ENCODE measurements at regions not wholly inside any gene's neighbourhood (a gene's known extent, or its start where the extent isn't known, plus 50 kb on each side); places are given as distances from the start of the nearest gene placed in this dataset.

DNA sequence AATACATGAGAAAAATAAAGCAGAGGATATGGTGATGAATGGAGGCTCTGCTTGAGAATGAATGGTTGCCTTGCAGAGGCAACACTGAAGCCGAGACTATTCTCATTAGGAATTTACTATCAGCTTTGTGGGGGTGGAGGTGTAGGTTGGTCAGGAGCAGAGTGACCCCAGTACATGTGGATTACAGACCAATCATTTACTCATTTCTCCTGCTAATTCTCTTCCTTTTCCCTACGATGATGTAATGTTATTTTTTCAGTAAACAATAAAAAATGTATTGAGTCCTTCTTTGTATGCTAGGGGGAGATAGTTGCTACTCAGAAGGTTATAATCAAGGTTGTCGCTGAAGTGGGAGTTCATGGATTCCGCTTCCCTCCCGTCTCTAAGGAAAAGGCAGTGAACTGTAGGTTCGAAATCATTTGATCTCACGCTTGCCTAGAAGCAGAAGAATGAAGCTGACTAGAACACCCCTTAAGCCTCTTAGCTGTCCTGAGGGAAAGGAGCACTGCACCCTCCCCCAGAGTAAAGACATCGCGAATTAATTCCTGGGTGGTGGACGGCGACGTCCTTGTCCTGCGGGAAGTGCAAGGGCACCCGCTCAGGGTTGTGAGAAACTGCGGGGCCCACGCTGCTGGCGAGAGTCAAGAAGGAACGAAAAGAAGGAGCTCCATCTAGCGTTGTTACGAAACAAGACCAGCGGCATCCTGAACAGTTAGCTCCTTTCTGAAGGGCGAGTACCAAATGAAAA, 213.2 kb upstream of the PFN2 start (continued):
- TF ChIP-seq, protein P1, sequence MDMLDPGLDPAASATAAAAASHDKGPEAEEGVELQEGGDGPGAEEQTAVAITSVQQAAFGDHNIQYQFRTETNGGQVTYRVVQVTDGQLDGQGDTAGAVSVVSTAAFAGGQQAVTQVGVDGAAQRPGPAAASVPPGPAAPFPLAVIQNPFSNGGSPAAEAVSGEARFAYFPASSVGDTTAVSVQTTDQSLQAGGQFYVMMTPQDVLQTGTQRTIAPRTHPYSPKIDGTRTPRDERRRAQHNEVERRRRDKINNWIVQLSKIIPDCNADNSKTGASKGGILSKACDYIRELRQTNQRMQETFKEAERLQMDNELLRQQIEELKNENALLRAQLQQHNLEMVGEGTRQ (IDR thresholded peaks at IDR 0.05), result no peak

DNA sequence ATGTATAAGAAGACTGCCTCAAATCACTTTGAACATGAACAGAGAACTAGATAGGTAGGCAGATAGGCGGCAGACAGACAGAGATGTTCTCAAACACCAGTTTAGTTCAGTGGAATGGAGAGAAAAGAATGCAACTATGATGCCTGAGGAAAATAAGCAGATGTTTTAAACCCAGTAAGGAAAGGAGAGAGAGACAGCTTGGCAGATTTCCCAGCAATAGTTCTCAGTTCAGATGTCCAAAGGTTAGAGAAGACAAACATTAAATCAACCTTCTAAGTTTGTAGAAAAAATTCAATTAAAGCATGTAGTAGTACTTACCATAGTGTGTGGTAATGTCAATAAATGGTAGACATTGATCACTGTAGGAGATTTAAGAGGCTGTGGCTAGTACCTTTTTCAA, 209.6 kb upstream of the PFN2 start:
- Histone ChIP-seq H3K4me2 (peak overlapping the region; percentile 68), H3K4me3 (no peak overlapping the region), H3K4me1 (peaks cover 47% of the 10 kb centered on the region), H3K27ac (no peak overlapping the region), H3K9me3 (no peaks in the 10 kb centered on the region; the same call in 2 of the 3 replicates)
- WGBS (ENCODE audit: missing lambda C conversion rate), result 11% methylated on average over 1 of the region's 1 CpG
- CTCF ChIA-PET, result interaction anchor here (1.2 to 1.4 kb wide), 4 partner anchors 210 to 301 kb away, joined by 3 to 4 read pairs (median 3); partner anchors contain the start of gene PFN2
- POLR2A ChIA-PET, result no interaction called here
- TF ChIP-seq, protein P2, sequence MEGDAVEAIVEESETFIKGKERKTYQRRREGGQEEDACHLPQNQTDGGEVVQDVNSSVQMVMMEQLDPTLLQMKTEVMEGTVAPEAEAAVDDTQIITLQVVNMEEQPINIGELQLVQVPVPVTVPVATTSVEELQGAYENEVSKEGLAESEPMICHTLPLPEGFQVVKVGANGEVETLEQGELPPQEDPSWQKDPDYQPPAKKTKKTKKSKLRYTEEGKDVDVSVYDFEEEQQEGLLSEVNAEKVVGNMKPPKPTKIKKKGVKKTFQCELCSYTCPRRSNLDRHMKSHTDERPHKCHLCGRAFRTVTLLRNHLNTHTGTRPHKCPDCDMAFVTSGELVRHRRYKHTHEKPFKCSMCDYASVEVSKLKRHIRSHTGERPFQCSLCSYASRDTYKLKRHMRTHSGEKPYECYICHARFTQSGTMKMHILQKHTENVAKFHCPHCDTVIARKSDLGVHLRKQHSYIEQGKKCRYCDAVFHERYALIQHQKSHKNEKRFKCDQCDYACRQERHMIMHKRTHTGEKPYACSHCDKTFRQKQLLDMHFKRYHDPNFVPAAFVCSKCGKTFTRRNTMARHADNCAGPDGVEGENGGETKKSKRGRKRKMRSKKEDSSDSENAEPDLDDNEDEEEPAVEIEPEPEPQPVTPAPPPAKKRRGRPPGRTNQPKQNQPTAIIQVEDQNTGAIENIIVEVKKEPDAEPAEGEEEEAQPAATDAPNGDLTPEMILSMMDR (IDR thresholded peaks at IDR 0.05), result no peak
- TF ChIP-seq KDM5A (IDR thresholded peaks at IDR 0.05) (no peak), EHF (CRISPR knock-in tag; IDR thresholded peaks at IDR 0.05) (no peak), RCOR1 (IDR thresholded peaks at IDR 0.05; ENCODE audit: low read depth, low read length) (no peak), ZC3H11A (IDR thresholded peaks at IDR 0.05) (no peak), ZNF302 (CRISPR knock-in tag; IDR thresholded peaks at IDR 0.05) (no peak), GATA3 (IDR thresholded peaks at IDR 0.05; ENCODE audit: borderline replicate concordance) (peak; percentile 46; the same call in 1 of the 2 replicates), RAD21 (conservative IDR thresholded peaks at IDR 0.05 in 1 of 2, IDR thresholded peaks at IDR 0.05 in 1 of 2) (0 out of 5 replicates have a peak, but pooled peaks of 1 of the 2 experiments have one; percentile 9), NFE2L2 (conservative IDR thresholded peaks at IDR 0.05; ENCODE audit: low read length) (no peak), SMC3 (IDR thresholded peaks at IDR 0.05) (no peak)
- TF ChIP-seq, protein P3, sequence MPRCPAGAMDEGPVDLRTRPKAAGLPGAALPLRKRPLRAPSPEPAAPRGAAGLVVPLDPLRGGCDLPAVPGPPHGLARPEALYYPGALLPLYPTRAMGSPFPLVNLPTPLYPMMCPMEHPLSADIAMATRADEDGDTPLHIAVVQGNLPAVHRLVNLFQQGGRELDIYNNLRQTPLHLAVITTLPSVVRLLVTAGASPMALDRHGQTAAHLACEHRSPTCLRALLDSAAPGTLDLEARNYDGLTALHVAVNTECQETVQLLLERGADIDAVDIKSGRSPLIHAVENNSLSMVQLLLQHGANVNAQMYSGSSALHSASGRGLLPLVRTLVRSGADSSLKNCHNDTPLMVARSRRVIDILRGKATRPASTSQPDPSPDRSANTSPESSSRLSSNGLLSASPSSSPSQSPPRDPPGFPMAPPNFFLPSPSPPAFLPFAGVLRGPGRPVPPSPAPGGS (IDR thresholded peaks at IDR 0.05), result no peak
- TF ChIP-seq, protein P4, sequence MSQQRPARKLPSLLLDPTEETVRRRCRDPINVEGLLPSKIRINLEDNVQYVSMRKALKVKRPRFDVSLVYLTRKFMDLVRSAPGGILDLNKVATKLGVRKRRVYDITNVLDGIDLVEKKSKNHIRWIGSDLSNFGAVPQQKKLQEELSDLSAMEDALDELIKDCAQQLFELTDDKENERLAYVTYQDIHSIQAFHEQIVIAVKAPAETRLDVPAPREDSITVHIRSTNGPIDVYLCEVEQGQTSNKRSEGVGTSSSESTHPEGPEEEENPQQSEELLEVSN (IDR thresholded peaks at IDR 0.05; ENCODE audit: borderline replicate concordance, low read depth), result no peak
- TF ChIP-seq, protein P5, sequence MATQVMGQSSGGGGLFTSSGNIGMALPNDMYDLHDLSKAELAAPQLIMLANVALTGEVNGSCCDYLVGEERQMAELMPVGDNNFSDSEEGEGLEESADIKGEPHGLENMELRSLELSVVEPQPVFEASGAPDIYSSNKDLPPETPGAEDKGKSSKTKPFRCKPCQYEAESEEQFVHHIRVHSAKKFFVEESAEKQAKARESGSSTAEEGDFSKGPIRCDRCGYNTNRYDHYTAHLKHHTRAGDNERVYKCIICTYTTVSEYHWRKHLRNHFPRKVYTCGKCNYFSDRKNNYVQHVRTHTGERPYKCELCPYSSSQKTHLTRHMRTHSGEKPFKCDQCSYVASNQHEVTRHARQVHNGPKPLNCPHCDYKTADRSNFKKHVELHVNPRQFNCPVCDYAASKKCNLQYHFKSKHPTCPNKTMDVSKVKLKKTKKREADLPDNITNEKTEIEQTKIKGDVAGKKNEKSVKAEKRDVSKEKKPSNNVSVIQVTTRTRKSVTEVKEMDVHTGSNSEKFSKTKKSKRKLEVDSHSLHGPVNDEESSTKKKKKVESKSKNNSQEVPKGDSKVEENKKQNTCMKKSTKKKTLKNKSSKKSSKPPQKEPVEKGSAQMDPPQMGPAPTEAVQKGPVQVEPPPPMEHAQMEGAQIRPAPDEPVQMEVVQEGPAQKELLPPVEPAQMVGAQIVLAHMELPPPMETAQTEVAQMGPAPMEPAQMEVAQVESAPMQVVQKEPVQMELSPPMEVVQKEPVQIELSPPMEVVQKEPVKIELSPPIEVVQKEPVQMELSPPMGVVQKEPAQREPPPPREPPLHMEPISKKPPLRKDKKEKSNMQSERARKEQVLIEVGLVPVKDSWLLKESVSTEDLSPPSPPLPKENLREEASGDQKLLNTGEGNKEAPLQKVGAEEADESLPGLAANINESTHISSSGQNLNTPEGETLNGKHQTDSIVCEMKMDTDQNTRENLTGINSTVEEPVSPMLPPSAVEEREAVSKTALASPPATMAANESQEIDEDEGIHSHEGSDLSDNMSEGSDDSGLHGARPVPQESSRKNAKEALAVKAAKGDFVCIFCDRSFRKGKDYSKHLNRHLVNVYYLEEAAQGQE (IDR thresholded peaks at IDR 0.05), result no peak
- DNase-seq (ENCODE audit: low read depth in 1 of 2, low spot score in 1 of 2) (peak in 1 of 2 experiments; percentile 72), FAIRE-seq (no peak), ATAC-seq (peak in 1 of 2 experiments; percentile 29; a peak in 3 of 6 replicates)

Measured in A549 (cell line).